ENCODE measurements at regions not wholly inside any gene's neighbourhood (a gene's known extent, or its start where the extent isn't known, plus 50 kb on each side); places are given as distances from the start of the nearest gene placed in this dataset.

DNA sequence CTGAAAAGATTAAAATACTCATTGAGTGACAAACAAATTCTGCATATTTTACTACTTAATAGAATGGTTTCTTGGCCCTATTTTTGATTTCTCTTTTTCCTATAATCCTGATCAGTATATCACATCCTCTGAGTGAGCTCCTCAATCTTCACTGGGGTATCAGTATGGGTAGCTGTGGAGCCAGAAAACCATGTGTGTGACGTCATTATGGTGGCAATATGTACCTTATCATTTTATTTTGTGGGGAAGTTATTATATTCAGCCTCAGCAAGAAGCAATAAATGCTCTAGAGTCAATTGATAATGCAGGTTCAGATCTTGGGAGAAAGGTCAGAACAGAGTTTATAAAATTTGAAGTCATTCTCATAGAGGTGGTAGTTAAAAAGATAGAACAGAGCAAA is 1135.7 kb upstream of the CADM2 start:
- Histone ChIP-seq H3K9me2 (ENCODE audit: insufficient read depth) (no peaks in the 10 kb centered on the region), H3K27me3 (ENCODE audit: insufficient read depth, low read length) (no peaks in the 10 kb centered on the region), H3K9ac (ENCODE audit: low read length) (no peak overlapping the region), H3K9me3 (ENCODE audit: control insufficient read depth in 1 of 2, insufficient read depth in 1 of 2, low read depth in 1 of 2, low read length in 2 of 2) (peaks cover 11 to 37% of the 10 kb centered on the region in 2 experiments; a peak in 3 of 4 replicates), H2AFZ (ENCODE audit: low read depth, low read length, poor library complexity, severe bottlenecking) (no peak overlapping the region), H3K79me2 (ENCODE audit: insufficient read depth, low read length) (no peaks in the 10 kb centered on the region), H3K36me3 (ENCODE audit: control insufficient read depth in 1 of 2, insufficient read depth in 2 of 2, low read length in 2 of 2) (no peaks in the 10 kb centered on the region), H3K4me2 (ENCODE audit: low read length) (no peak overlapping the region), H3K4me1 (ENCODE audit: control insufficient read depth in 1 of 2, insufficient read depth in 2 of 2, low read length in 2 of 2) (no peaks in the 10 kb centered on the region), H4K20me1 (ENCODE audit: insufficient read depth) (no peaks in the 10 kb centered on the region), H3K27ac (ENCODE audit: low read depth, low read length) (no peak overlapping the region), H3K4me3 (replicated peaks in 1 of 2; ENCODE audit: low read depth in 1 of 2, low read length in 2 of 2) (no peak overlapping the region)
- no peak for DNase-seq (ENCODE audit: low read depth, low spot score)
- TF ChIP-seq REST (IDR thresholded peaks at IDR 0.05; ENCODE audit: low read depth) (no peak), CTCF (IDR thresholded peaks at IDR 0.05 in 2 of 3, conservative IDR thresholded peaks at IDR 0.05 in 1 of 3; ENCODE audit: borderline replicate concordance in 1 of 3, insufficient read depth in 1 of 3, low read depth in 2 of 3, low read length in 2 of 3) (no peak), TCF7L2 (IDR thresholded peaks at IDR 0.05; ENCODE audit: borderline replicate concordance, extremely low read depth, insufficient read depth, insufficient read length) (no peak), FOSL1 (IDR thresholded peaks at IDR 0.05; ENCODE audit: low read depth) (no peak), YY1 (IDR thresholded peaks at IDR 0.05; ENCODE audit: extremely low read depth, insufficient replicate concordance, low read depth, low read length) (no peak), POLR2A (IDR thresholded peaks at IDR 0.05; ENCODE audit: borderline replicate concordance, extremely low read depth, insufficient read depth, insufficient read length) (no peak), POLR2AphosphoS5 (IDR thresholded peaks at IDR 0.05; ENCODE audit: low read depth, low read length) (no peak), EGR1 (IDR thresholded peaks at IDR 0.05; ENCODE audit: low read depth) (no peak), EZH2 (IDR thresholded peaks at IDR 0.05) (no peak), SP1 (IDR thresholded peaks at IDR 0.05; ENCODE audit: low read depth) (no peak), RAD21 (IDR thresholded peaks at IDR 0.05; ENCODE audit: low read depth) (no peak), ZNF274 (IDR thresholded peaks at IDR 0.05; ENCODE audit: low read depth, low read length) (no peak), JUND (IDR thresholded peaks at IDR 0.05) (no peak), ZFX (IDR thresholded peaks at IDR 0.05) (no peak), EZH2phosphoT487 (IDR thresholded peaks at IDR 0.05; ENCODE audit: borderline replicate concordance) (no peak)
- TF ChIP-seq, protein P1, sequence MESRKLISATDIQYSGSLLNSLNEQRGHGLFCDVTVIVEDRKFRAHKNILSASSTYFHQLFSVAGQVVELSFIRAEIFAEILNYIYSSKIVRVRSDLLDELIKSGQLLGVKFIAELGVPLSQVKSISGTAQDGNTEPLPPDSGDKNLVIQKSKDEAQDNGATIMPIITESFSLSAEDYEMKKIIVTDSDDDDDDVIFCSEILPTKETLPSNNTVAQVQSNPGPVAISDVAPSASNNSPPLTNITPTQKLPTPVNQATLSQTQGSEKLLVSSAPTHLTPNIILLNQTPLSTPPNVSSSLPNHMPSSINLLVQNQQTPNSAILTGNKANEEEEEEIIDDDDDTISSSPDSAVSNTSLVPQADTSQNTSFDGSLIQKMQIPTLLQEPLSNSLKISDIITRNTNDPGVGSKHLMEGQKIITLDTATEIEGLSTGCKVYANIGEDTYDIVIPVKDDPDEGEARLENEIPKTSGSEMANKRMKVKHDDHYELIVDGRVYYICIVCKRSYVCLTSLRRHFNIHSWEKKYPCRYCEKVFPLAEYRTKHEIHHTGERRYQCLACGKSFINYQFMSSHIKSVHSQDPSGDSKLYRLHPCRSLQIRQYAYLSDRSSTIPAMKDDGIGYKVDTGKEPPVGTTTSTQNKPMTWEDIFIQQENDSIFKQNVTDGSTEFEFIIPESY (IDR thresholded peaks at IDR 0.05; ENCODE audit: extremely low read depth, insufficient replicate concordance, low read length) = no peak
- intact Hi-C loops (cut with micrococcal nuclease) = no loop called here
- no peak for ATAC-seq
- CTCF ChIA-PET = no interaction called here
- RAD21 ChIA-PET (ENCODE audit: low non-redundant PET in 1 of 2, low total read pairs in 2 of 2, uncharacterized antibody in 2 of 2, unreplicated experiment in 2 of 2) = no interaction called here
- BruUV-seq (replicated peaks) = no TSS peak
- POLR2A ChIA-PET = no interaction called here
